AML-193 (cell line): ENCODE measurements at regions not wholly inside any gene's neighbourhood (a gene's known extent, or its start where the extent isn't known, plus 50 kb on each side); places are given as distances from the start of the nearest gene placed in this dataset.
"Not testable (repeated sequence)": the region's sequence is repeated elsewhere in the genome, so short reads cannot be mapped to it uniquely, and the experiment has no call there.

Experiments used
- DNase-seq, 2 experiments: peaks; one replicate each; lab custom pipeline; 2025; lab: John Stamatoyannopoulos, UW

- no peak for DNase-seq
Observed at GRCh38 chr15:87578776-87579175, 677.8 kb downstream of the NTRK3 start.

GRCh38 chr15:87577336-87577735 is 679.2 kb downstream of the NTRK3 start:
- no peak for DNase-seq

- no peak for DNase-seq
Observed at GRCh38 chr15:87576486-87577176, 679.9 kb downstream of the NTRK3 start.

GRCh38 chr15:87575896-87576473 is 680.6 kb downstream of the NTRK3 start:
- no peak for DNase-seq

GRCh38 chr15:87573534-87573933 is 683.0 kb downstream of the NTRK3 start:
- DNase-seq, result no peak

- DNase-seq, result no peak
Observed at GRCh38 chr15:87573039-87573438, 683.5 kb downstream of the NTRK3 start.

- DNase-seq, result no peak
Observed at GRCh38 chr15:87572381-87572910, 684.1 kb downstream of the NTRK3 start.

- DNase-seq, result no peak
Observed at GRCh38 chr15:87570206-87570605, 686.3 kb downstream of the NTRK3 start.

GRCh38 chr15:87569581-87569980 is 687.0 kb downstream of the NTRK3 start:
- no peak for DNase-seq

GRCh38 chr15:87567406-87568030 is 689.0 kb downstream of the NTRK3 start:
- no peak for DNase-seq

- DNase-seq, result no peak
Observed at GRCh38 chr15:87566236-87566635, 690.3 kb downstream of the NTRK3 start.

- DNase-seq, result no peak
Observed at GRCh38 chr15:87564681-87565080, 691.9 kb downstream of the NTRK3 start.

- no peak for DNase-seq
Observed at GRCh38 chr15:87563869-87564268, 692.7 kb downstream of the NTRK3 start.

GRCh38 chr15:87562203-87562602 is 694.3 kb downstream of the NTRK3 start:
- no peak for DNase-seq

- DNase-seq, result no peak
Observed at GRCh38 chr15:87561641-87562040, 694.9 kb downstream of the NTRK3 start.

- DNase-seq, result no peak
Observed at GRCh38 chr15:87557881-87558280, 698.7 kb downstream of the NTRK3 start.

- DNase-seq, result no peak
Observed at GRCh38 chr15:87556886-87557285, 699.7 kb downstream of the NTRK3 start.

GRCh38 chr15:87549860-87550259 is 706.7 kb downstream of the NTRK3 start:
- no peak for DNase-seq

GRCh38 chr15:87549296-87549695 is 707.2 kb downstream of the NTRK3 start:
- no peak for DNase-seq

- DNase-seq, result not testable (repeated sequence)
Observed at GRCh38 chr15:87548590-87548989, 707.9 kb downstream of the NTRK3 start.

GRCh38 chr15:87547470-87548181 is 708.9 kb downstream of the NTRK3 start:
- DNase-seq, result no peak

- no peak for DNase-seq
Observed at GRCh38 chr15:87538327-87538834, 718.2 kb downstream of the NTRK3 start.
